Transverse colon (tissue), 3 donors: ENCODE measurements at regions not wholly inside any gene's neighbourhood (a gene's known extent, or its start where the extent isn't known, plus 50 kb on each side); places are given as distances from the start of the nearest gene placed in this dataset.
"Not testable (repeated sequence)": the region's sequence is repeated elsewhere in the genome, so short reads cannot be mapped to it uniquely, and the experiment has no call there.

Experiments used
- CTCF ChIP-seq, 5 experiments: fragments of 200-600 bp in 3 of 5; fragments of 450-650 bp in 2 of 5; sonication (generic) in 3 of 5; IDR thresholded peaks; 1 replicate in 2 of 5; 2 replicates in 3 of 5; pipeline ENCODE4 v1.5.1; 2016 to 2017; ENCODE audit warnings: antibody characterized with exemption in 5 of 5, inconsistent platforms in 3 of 5, mild to moderate bottlenecking in 2 of 5, moderate library complexity in 1 of 5
- POLR2A ChIP-seq: fragments of 450-650 bp; IDR thresholded peaks from one replicate; pipeline ENCODE4 v1.6.1; 2016; ENCODE audit warnings: antibody characterized with exemption, mild to moderate bottlenecking, moderate library complexity

- TF ChIP-seq POLR2A; CTCF (IDR thresholded peaks at IDR 0.05): not testable (repeated sequence)
Measured at GRCh38 chr9:95680306-95680705, 163.5 kb upstream of the PTCH1 start.
